Muscle layer of duodenum (tissue), 2 donors: ENCODE measurements at regions not wholly inside any gene's neighbourhood (a gene's known extent, or its start where the extent isn't known, plus 50 kb on each side); places are given as distances from the start of the nearest gene placed in this dataset.

Experiments used
- H3K27ac ChIP-seq: one replicate; pipeline ENCODE4 v1.7.0; 2013; ENCODE audit warnings: mild to moderate bottlenecking, low read length
- H3K27me3 ChIP-seq: one replicate; pipeline ENCODE4 v1.7.0; 2013; ENCODE audit warnings: low read depth, mild to moderate bottlenecking, control low read depth, low read length
- H3K36me3 ChIP-seq, 2 donors: one replicate each; pipeline ENCODE4 v1.7.0; 2013; ENCODE audit warnings: low read length in 2 of 2, control low read depth in 1 of 2, mild to moderate bottlenecking in 1 of 2; ENCODE audit not compliant: insufficient read depth in 2 of 2, control insufficient read depth in 1 of 2
- H3K4me1 ChIP-seq, 2 donors: one replicate each; pipeline ENCODE4 v1.7.0; 2013; ENCODE audit warnings: low read length in 2 of 2, mild to moderate bottlenecking in 2 of 2, control low read depth in 1 of 2, moderate library complexity in 1 of 2; ENCODE audit not compliant: insufficient read depth in 2 of 2, control insufficient read depth in 1 of 2
- H3K4me3 ChIP-seq, 2 donors: one replicate each; pipeline ENCODE4 v1.7.0; 2013; ENCODE audit warnings: low read length in 2 of 2, low read depth in 1 of 2, mild to moderate bottlenecking in 1 of 2
- H3K9me3 ChIP-seq, 2 donors: one replicate each; pipeline ENCODE4 v1.7.0; 2013; ENCODE audit warnings: low read length in 2 of 2, control low read depth in 1 of 2, mild to moderate bottlenecking in 1 of 2; ENCODE audit not compliant: control insufficient read depth in 1 of 2
- donor health status: healthy.

- Histone ChIP-seq H3K36me3 (no peaks in the 10 kb centered on the region), H3K4me1 (no peaks in the 10 kb centered on the region), H3K4me3 (no peak overlapping the region), H3K27me3 (no peaks in the 10 kb centered on the region), H3K27ac (no peak overlapping the region), H3K9me3 (no peaks in the 10 kb centered on the region)
These were observed 249.0 kb upstream of the ZP4 start for GRCh38 chr1:238139713-238140112.

GRCh38 chr1:238138059-238138626, 247.4 kb upstream of the ZP4 start:
- Histone ChIP-seq H3K4me3 (no peak overlapping the region), H3K36me3 (no peaks in the 10 kb centered on the region), H3K27me3 (no peaks in the 10 kb centered on the region), H3K9me3 (no peaks in the 10 kb centered on the region), H3K27ac (no peak overlapping the region), H3K4me1 (no peaks in the 10 kb centered on the region)

- Histone ChIP-seq H3K36me3 (no peaks in the 10 kb centered on the region), H3K9me3 (no peaks in the 10 kb centered on the region), H3K27ac (no peak overlapping the region), H3K4me1 (no peaks in the 10 kb centered on the region), H3K4me3 (no peak overlapping the region), H3K27me3 (no peaks in the 10 kb centered on the region)
These were observed 245.3 kb upstream of the ZP4 start for GRCh38 chr1:238135708-238136664.

- H3K27me3 ChIP-seq, result no peaks in the 10 kb centered on the region
- no peaks in the 10 kb centered on the region for H3K9me3 ChIP-seq
- H3K27ac ChIP-seq, result no peak overlapping the region
- no peaks in the 10 kb centered on the region for H3K36me3 ChIP-seq
- no peak overlapping the region for H3K4me3 ChIP-seq
- no peaks in the 10 kb centered on the region for H3K4me1 ChIP-seq
These were observed 239.0 kb upstream of the ZP4 start for GRCh38 chr1:238129677-238130076.

GRCh38 chr1:238123201-238123600, 232.5 kb upstream of the ZP4 start:
- no peak overlapping the region for H3K27ac ChIP-seq
- no peaks in the 10 kb centered on the region for H3K9me3 ChIP-seq
- H3K4me3 ChIP-seq, result no peak overlapping the region
- H3K36me3 ChIP-seq, result no peaks in the 10 kb centered on the region
- H3K4me1 ChIP-seq, result no peaks in the 10 kb centered on the region
- H3K27me3 ChIP-seq, result no peaks in the 10 kb centered on the region

- Histone ChIP-seq H3K27ac (no peak overlapping the region), H3K4me3 (no peak overlapping the region), H3K4me1 (no peaks in the 10 kb centered on the region), H3K36me3 (no peaks in the 10 kb centered on the region), H3K27me3 (no peaks in the 10 kb centered on the region), H3K9me3 (no peaks in the 10 kb centered on the region)
These were observed 229.1 kb upstream of the ZP4 start for GRCh38 chr1:238119861-238120260.

- Histone ChIP-seq H3K36me3 (no peaks in the 10 kb centered on the region), H3K4me1 (no peaks in the 10 kb centered on the region), H3K9me3 (no peaks in the 10 kb centered on the region), H3K4me3 (no peak overlapping the region), H3K27ac (no peak overlapping the region), H3K27me3 (no peaks in the 10 kb centered on the region)
These were observed 228.3 kb upstream of the ZP4 start for GRCh38 chr1:238119060-238119459.

- no peaks in the 10 kb centered on the region for H3K36me3 ChIP-seq
- H3K27ac ChIP-seq, result no peak overlapping the region
- H3K9me3 ChIP-seq, result no peaks in the 10 kb centered on the region
- no peaks in the 10 kb centered on the region for H3K27me3 ChIP-seq
- no peaks in the 10 kb centered on the region for H3K4me1 ChIP-seq
- no peak overlapping the region for H3K4me3 ChIP-seq
These were observed 225.1 kb upstream of the ZP4 start for GRCh38 chr1:238115852-238116251.

GRCh38 chr1:238112952-238113621, 222.4 kb upstream of the ZP4 start:
- H3K27ac ChIP-seq, result no peak overlapping the region
- no peak overlapping the region for H3K4me3 ChIP-seq

GRCh38 chr1:238111516-238111915, 220.8 kb upstream of the ZP4 start:
- H3K27ac ChIP-seq, result no peak overlapping the region
- H3K9me3 ChIP-seq, result no peaks in the 10 kb centered on the region
- H3K27me3 ChIP-seq, result no peaks in the 10 kb centered on the region
- no peaks in the 10 kb centered on the region for H3K4me1 ChIP-seq
- H3K4me3 ChIP-seq, result no peak overlapping the region
- no peaks in the 10 kb centered on the region for H3K36me3 ChIP-seq

More at GRCh38 chr1:238112952-238113621, 222.4 kb upstream of the ZP4 start:
- no peaks in the 10 kb centered on the region for H3K9me3 ChIP-seq
- no peaks in the 10 kb centered on the region for H3K4me1 ChIP-seq
- no peaks in the 10 kb centered on the region for H3K27me3 ChIP-seq
- no peaks in the 10 kb centered on the region for H3K36me3 ChIP-seq

GRCh38 chr1:238111081-238111480, 220.4 kb upstream of the ZP4 start:
- Histone ChIP-seq H3K4me3 (no peak overlapping the region), H3K9me3 (no peaks in the 10 kb centered on the region), H3K27me3 (no peaks in the 10 kb centered on the region), H3K36me3 (no peaks in the 10 kb centered on the region), H3K4me1 (no peaks in the 10 kb centered on the region), H3K27ac (no peak overlapping the region)
